Loucy (cell line): ENCODE measurements at regions not wholly inside any gene's neighbourhood (a gene's known extent, or its start where the extent isn't known, plus 50 kb on each side); places are given as distances from the start of the nearest gene placed in this dataset.

Experiments
- CTCF ChIP-seq: fragments of 200-600 bp; sonication (generic); conservative IDR thresholded peaks from 2 replicates; pipeline ENCODE4 v1.5.1; 2014; ENCODE audit warnings: mild to moderate bottlenecking, antibody characterized with exemption, low read length
- EZH2phosphoT487 ChIP-seq: fragments of 200-600 bp; IDR thresholded peaks from 2 replicates; pipeline ENCODE4 v1.6.1; 2018; ENCODE audit warnings: antibody characterized with exemption, mild to moderate bottlenecking, moderate library complexity, borderline replicate concordance

- TF ChIP-seq CTCF (no peak), EZH2phosphoT487 (no peak)
These were observed 123.5 kb upstream of the SHH start for GRCh38 chr7:155935726-155936125.
